GM18873 (cell line): ENCODE measurements at regions not wholly inside any gene's neighbourhood (a gene's known extent, or its start where the extent isn't known, plus 50 kb on each side); places are given as distances from the start of the nearest gene placed in this dataset.

ENCODE experiments used
- ATAC-seq: cut with Tn5 transposase; IDR thresholded peaks from one replicate; pipeline ENCODE4 v1.9.1; 2021; ENCODE audit warnings: mild to moderate bottlenecking, moderate library complexity, moderate number of reproducible peaks; ENCODE audit not compliant: unreplicated experiment, low FRiP score

- ATAC-seq, result no peak
Observed at GRCh38 chr12:127293507-127294310, 973.3 kb upstream of the TMEM132C start.

GRCh38 chr12:127294651-127295210 is 972.2 kb upstream of the TMEM132C start:
- no peak for ATAC-seq

GRCh38 chr12:127295630-127296029 is 971.3 kb upstream of the TMEM132C start:
- no peak for ATAC-seq

- no peak for ATAC-seq
Observed at GRCh38 chr12:127296591-127296990, 970.4 kb upstream of the TMEM132C start.

GRCh38 chr12:127297327-127297726 is 969.6 kb upstream of the TMEM132C start:
- no peak for ATAC-seq

- ATAC-seq, result no peak
Observed at GRCh38 chr12:127300075-127300474, 966.9 kb upstream of the TMEM132C start.

- no peak for ATAC-seq
Observed at GRCh38 chr12:127300753-127301152, 966.2 kb upstream of the TMEM132C start.

- no peak for ATAC-seq
Observed at GRCh38 chr12:127301876-127302275, 965.1 kb upstream of the TMEM132C start.

- ATAC-seq, result no peak
Observed at GRCh38 chr12:127304751-127305725, 961.9 kb upstream of the TMEM132C start.

- no peak for ATAC-seq
Observed at GRCh38 chr12:127306604-127307215, 960.3 kb upstream of the TMEM132C start.

- ATAC-seq, result no peak
Observed at GRCh38 chr12:127307528-127307927, 959.4 kb upstream of the TMEM132C start.

GRCh38 chr12:127308148-127308547 is 958.8 kb upstream of the TMEM132C start:
- ATAC-seq, result no peak

GRCh38 chr12:127310548-127310947 is 956.4 kb upstream of the TMEM132C start:
- ATAC-seq, result no peak

GRCh38 chr12:127311720-127312364 is 955.1 kb upstream of the TMEM132C start:
- no peak for ATAC-seq

GRCh38 chr12:127324681-127325080 is 942.3 kb upstream of the TMEM132C start:
- no peak for ATAC-seq

GRCh38 chr12:127327986-127328385 is 939.0 kb upstream of the TMEM132C start:
- no peak for ATAC-seq

GRCh38 chr12:127328867-127329266 is 938.1 kb upstream of the TMEM132C start:
- no peak for ATAC-seq

- no peak for ATAC-seq
Observed at GRCh38 chr12:127334365-127334764, 932.6 kb upstream of the TMEM132C start.

GRCh38 chr12:127334912-127335644 is 931.9 kb upstream of the TMEM132C start:
- ATAC-seq, result no peak
